Neuronal stem cell (in vitro differentiated cells): ENCODE measurements at regions not wholly inside any gene's neighbourhood (a gene's known extent, or its start where the extent isn't known, plus 50 kb on each side); places are given as distances from the start of the nearest gene placed in this dataset.

Experiments
- DNase-seq: peaks from one replicate; pipeline ENCODE4 v3.0.0-alpha.2; 2013; ENCODE audit warnings: low spot score
- H2AFZ ChIP-seq: one replicate; pipeline ENCODE4 v1.6.1; 2013; ENCODE audit warnings: mild to moderate bottlenecking, low read length, inconsistent platforms
- H2AK5ac ChIP-seq: 2 replicates; pipeline ENCODE4 v1.6.1; 2013; ENCODE audit warnings: low read depth, mild to moderate bottlenecking, inconsistent platforms, low read length, moderate library complexity, mixed read lengths
- H2BK120ac ChIP-seq: 2 replicates; pipeline ENCODE4 v1.6.1; 2013; ENCODE audit warnings: low read depth, mild to moderate bottlenecking, inconsistent platforms, low read length, moderate library complexity, mixed read lengths
- H2BK12ac ChIP-seq: one replicate; pipeline ENCODE4 v1.6.1; 2013; ENCODE audit warnings: low read length, inconsistent platforms
- H2BK15ac ChIP-seq: 2 replicates; pipeline ENCODE4 v1.6.1; 2013; ENCODE audit warnings: mild to moderate bottlenecking, low read length, inconsistent platforms, mixed read lengths
- H2BK5ac ChIP-seq: one replicate; pipeline ENCODE4 v1.6.1; 2013; ENCODE audit warnings: inconsistent platforms, mild to moderate bottlenecking, low read length, moderate library complexity
- H3K14ac ChIP-seq: one replicate; pipeline ENCODE4 v1.6.1; 2013; ENCODE audit warnings: low read length, inconsistent platforms
- H3K18ac ChIP-seq: 2 replicates; pipeline ENCODE4 v1.6.1; 2013; ENCODE audit warnings: low read length, inconsistent platforms
- H3K23ac ChIP-seq: 2 replicates; pipeline ENCODE4 v1.6.1; 2013; ENCODE audit warnings: low read depth, mild to moderate bottlenecking, mixed read lengths, low read length, inconsistent platforms; ENCODE audit not compliant: poor library complexity
- H3K27ac ChIP-seq: replicated peaks from 3 replicates; pipeline ENCODE4 v1.5.1; 2013; ENCODE audit warnings: low read length, inconsistent platforms
- H3K27me3 ChIP-seq, 3 experiments: 2 replicates each; pipeline ENCODE4 v1.6.1; 2013; ENCODE audit warnings: low read length in 3 of 3, mild to moderate bottlenecking in 2 of 3, inconsistent platforms in 1 of 3, low read depth in 1 of 3, mixed read lengths in 1 of 3, moderate library complexity in 1 of 3; ENCODE audit not compliant: control insufficient read depth in 3 of 3, insufficient read depth in 3 of 3
- H3K36me3 ChIP-seq, 2 donors: replicated peaks in 1 of 2; 2 replicates each; pipeline ENCODE4 v1.6.1; 2013; ENCODE audit warnings: low read length in 2 of 2; ENCODE audit not compliant: control insufficient read depth in 2 of 2, insufficient read depth in 2 of 2
- H3K4ac ChIP-seq: 2 replicates; pipeline ENCODE4 v1.6.1; 2013; ENCODE audit warnings: inconsistent platforms, mild to moderate bottlenecking, low read length, moderate library complexity
- H3K4me1 ChIP-seq, 2 donors: 1 replicate in 1 of 2; 2 replicates in 1 of 2; pipeline ENCODE4 v1.6.1; 2013; ENCODE audit warnings: low read length in 2 of 2, low read depth in 1 of 2; ENCODE audit not compliant: control insufficient read depth in 2 of 2, insufficient read depth in 1 of 2
- H3K4me2 ChIP-seq: one replicate; pipeline ENCODE4 v1.6.1; 2013; ENCODE audit warnings: mild to moderate bottlenecking, low read length, inconsistent platforms; ENCODE audit not compliant: insufficient read depth, poor library complexity, severe bottlenecking
- H3K4me3 ChIP-seq, 2 donors: 2 replicates each; pipeline ENCODE4 v1.5.1; 2013; ENCODE audit warnings: low read length in 2 of 2, mild to moderate bottlenecking in 2 of 2, inconsistent platforms in 1 of 2, moderate library complexity in 1 of 2
- H3K79me1 ChIP-seq: one replicate; pipeline ENCODE4 v1.6.1; 2013; ENCODE audit warnings: low read depth, mild to moderate bottlenecking, inconsistent platforms, low read length, moderate library complexity
- H3K9ac ChIP-seq: one replicate; pipeline ENCODE4 v1.6.1; 2013; ENCODE audit warnings: mild to moderate bottlenecking, low read depth, low read length, inconsistent platforms; ENCODE audit not compliant: poor library complexity
- H3K9me3 ChIP-seq, 2 donors: replicated peaks in 1 of 2; 2 replicates each; pipeline versions ENCODE3 to v1.6.1; 2013; ENCODE audit warnings: low read length in 2 of 2, mild to moderate bottlenecking in 2 of 2, inconsistent platforms in 1 of 2, low read depth in 1 of 2, mixed read lengths in 1 of 2, moderate library complexity in 1 of 2; ENCODE audit not compliant: control insufficient read depth in 2 of 2, insufficient read depth in 1 of 2
- H4K8ac ChIP-seq: one replicate; pipeline ENCODE4 v1.6.1; 2013; ENCODE audit warnings: low read depth, mild to moderate bottlenecking, inconsistent platforms, low read length, moderate library complexity
- H4K91ac ChIP-seq: one replicate; pipeline ENCODE4 v1.6.1; 2013; ENCODE audit warnings: low read length, low read depth, mild to moderate bottlenecking, inconsistent platforms; ENCODE audit not compliant: poor library complexity
- WGBS, 2 donors: extraction: QIAGEN DNeasy Blood & Tissue Kit; methylation state at CpG; one replicate each; pipeline ENCODE4 v1.1.7; 2013; ENCODE audit warnings: missing lambda C conversion rate in 2 of 2, mixed read lengths in 1 of 2; ENCODE audit not compliant: insufficient read length in 2 of 2, insufficient replicate concordance in 1 of 2; ENCODE audit errors: extremely low coverage in 2 of 2; 5-methylcytosine and 5-hydroxymethylcytosine counted together

GRCh38 chr13:85729296-85729695 is 69.9 kb downstream of the SLITRK6 start:
- H3K23ac ChIP-seq, result no peak overlapping the region
- H3K9me3 ChIP-seq, result no peaks in the 10 kb centered on the region
- H3K36me3 ChIP-seq, result no peaks in the 10 kb centered on the region

GRCh38 chr13:85728811-85729210 is 70.4 kb downstream of the SLITRK6 start:
- H3K9ac ChIP-seq, result no peak overlapping the region
- H4K91ac ChIP-seq, result no peak overlapping the region
- H3K14ac ChIP-seq, result no peak overlapping the region
- H2BK120ac ChIP-seq, result no peak overlapping the region
- H2AK5ac ChIP-seq, result no peak overlapping the region
- H2BK5ac ChIP-seq, result no peak overlapping the region
- no peak overlapping the region for H4K8ac ChIP-seq
- H3K18ac ChIP-seq, result no peak overlapping the region
- no peaks in the 10 kb centered on the region for H3K36me3 ChIP-seq
- no peak overlapping the region for H2AFZ ChIP-seq
- H3K4ac ChIP-seq, result no peak overlapping the region
- H3K27me3 ChIP-seq, result no peaks in the 10 kb centered on the region
- H3K4me2 ChIP-seq, result no peak overlapping the region
- H2BK15ac ChIP-seq, result no peak overlapping the region
- H3K27ac ChIP-seq, result no peak overlapping the region
- no peaks in the 10 kb centered on the region for H3K79me1 ChIP-seq
- H3K4me1 ChIP-seq, result no peaks in the 10 kb centered on the region
- H2BK12ac ChIP-seq, result no peak overlapping the region
- no peaks in the 10 kb centered on the region for H3K9me3 ChIP-seq
- no peak for DNase-seq
- no peak overlapping the region for H3K4me3 ChIP-seq
- no peak overlapping the region for H3K23ac ChIP-seq

More at GRCh38 chr13:85729296-85729695, 69.9 kb downstream of the SLITRK6 start:
- H3K14ac ChIP-seq, result no peak overlapping the region
- H4K8ac ChIP-seq, result no peak overlapping the region
- H3K4ac ChIP-seq, result no peak overlapping the region
- no peak overlapping the region for H3K4me2 ChIP-seq
- DNase-seq, result no peak
- H3K4me1 ChIP-seq, result no peaks in the 10 kb centered on the region
- H3K27me3 ChIP-seq, result no peaks in the 10 kb centered on the region
- no peak overlapping the region for H2BK5ac ChIP-seq
- H3K9ac ChIP-seq, result no peak overlapping the region
- H3K4me3 ChIP-seq, result no peak overlapping the region
- no peak overlapping the region for H2BK120ac ChIP-seq
- no peak overlapping the region for H3K27ac ChIP-seq
- H3K79me1 ChIP-seq, result no peaks in the 10 kb centered on the region
- no peak overlapping the region for H2BK12ac ChIP-seq
- no peak overlapping the region for H3K18ac ChIP-seq
- H2AFZ ChIP-seq, result no peak overlapping the region
- H4K91ac ChIP-seq, result no peak overlapping the region
- H2BK15ac ChIP-seq, result no peak overlapping the region
- no peak overlapping the region for H2AK5ac ChIP-seq

GRCh38 chr13:85725433-85725832 is 73.8 kb downstream of the SLITRK6 start:
- H3K79me1 ChIP-seq, result no peaks in the 10 kb centered on the region
- H3K27me3 ChIP-seq, result no peaks in the 10 kb centered on the region
- WGBS, 2 donors, result no CpG with 5 or more reads among the region's 2 CpGs
- H4K8ac ChIP-seq, result no peak overlapping the region
- H3K27ac ChIP-seq, result no peak overlapping the region
- no peaks in the 10 kb centered on the region for H3K9me3 ChIP-seq
- H4K91ac ChIP-seq, result no peak overlapping the region
- no peak overlapping the region for H3K14ac ChIP-seq
- no peak overlapping the region for H3K18ac ChIP-seq
- H3K4ac ChIP-seq, result no peak overlapping the region
- no peak overlapping the region for H3K4me2 ChIP-seq
- no peak overlapping the region for H3K9ac ChIP-seq
- H3K4me1 ChIP-seq, result no peaks in the 10 kb centered on the region
- H3K23ac ChIP-seq, result no peak overlapping the region
- no peak for DNase-seq
- H2BK5ac ChIP-seq, result no peak overlapping the region
- no peak overlapping the region for H2AK5ac ChIP-seq
- H2BK120ac ChIP-seq, result no peak overlapping the region
- H3K36me3 ChIP-seq, result no peaks in the 10 kb centered on the region
- H2AFZ ChIP-seq, result no peak overlapping the region
- H3K4me3 ChIP-seq, result no peak overlapping the region
- H2BK12ac ChIP-seq, result no peak overlapping the region
- no peak overlapping the region for H2BK15ac ChIP-seq

GRCh38 chr13:85724546-85725432 is 74.4 kb downstream of the SLITRK6 start:
- H2BK120ac ChIP-seq, result no peak overlapping the region
- WGBS, 2 donors, result no CpG with 5 or more reads among the region's 12 CpGs
- H3K4ac ChIP-seq, result no peak overlapping the region
- no peak overlapping the region for H3K14ac ChIP-seq
- no peaks in the 10 kb centered on the region for H3K36me3 ChIP-seq
- no peaks in the 10 kb centered on the region for H3K9me3 ChIP-seq
- H3K27ac ChIP-seq, result no peak overlapping the region
- no peak overlapping the region for H2BK15ac ChIP-seq
- H3K9ac ChIP-seq, result no peak overlapping the region
- no peaks in the 10 kb centered on the region for H3K27me3 ChIP-seq
- no peak overlapping the region for H2BK12ac ChIP-seq
- no peak overlapping the region for H4K91ac ChIP-seq
- H3K4me1 ChIP-seq, result no peaks in the 10 kb centered on the region
- H3K18ac ChIP-seq, result no peak overlapping the region
- H3K4me2 ChIP-seq, result no peak overlapping the region
- no peak overlapping the region for H2BK5ac ChIP-seq
- H2AK5ac ChIP-seq, result no peak overlapping the region
- H2AFZ ChIP-seq, result peak overlapping the region; percentile 68
- no peaks in the 10 kb centered on the region for H3K79me1 ChIP-seq
- no peak overlapping the region for H3K4me3 ChIP-seq
- no peak overlapping the region for H3K23ac ChIP-seq
- DNase-seq, result no peak
- H4K8ac ChIP-seq, result no peak overlapping the region
